Tongue (tissue), 1 donor: ENCODE measurements at regions not wholly inside any gene's neighbourhood (a gene's known extent, or its start where the extent isn't known, plus 50 kb on each side); places are given as distances from the start of the nearest gene placed in this dataset.
"Not testable (repeated sequence)": the region's sequence is repeated elsewhere in the genome, so short reads cannot be mapped to it uniquely, and the experiment has no call there.

Experiments
- DNase-seq: peaks from one replicate; pipeline ENCODE4 v3.0.0-alpha.2; 2015

DNA sequence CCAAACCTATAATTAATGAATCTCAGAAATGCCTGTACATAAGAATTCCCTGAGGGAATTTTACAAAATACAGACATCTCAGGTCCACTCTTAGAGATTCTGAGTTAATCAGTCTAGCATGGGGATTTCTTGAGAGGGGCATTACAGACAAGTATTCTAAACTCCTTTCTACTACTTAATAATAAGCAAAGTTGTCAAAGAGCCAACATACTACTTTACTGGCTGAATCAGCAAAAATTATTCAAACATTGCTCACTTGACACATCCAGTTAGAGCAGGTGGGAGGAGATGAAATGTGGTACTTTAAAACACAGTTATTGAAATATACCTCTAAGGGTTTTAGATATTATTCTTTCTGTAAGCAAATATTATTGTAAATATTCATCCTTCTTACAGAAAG lies 1164.7 kb downstream of the CDY2B start:
- DNase-seq = no peak

DNA sequence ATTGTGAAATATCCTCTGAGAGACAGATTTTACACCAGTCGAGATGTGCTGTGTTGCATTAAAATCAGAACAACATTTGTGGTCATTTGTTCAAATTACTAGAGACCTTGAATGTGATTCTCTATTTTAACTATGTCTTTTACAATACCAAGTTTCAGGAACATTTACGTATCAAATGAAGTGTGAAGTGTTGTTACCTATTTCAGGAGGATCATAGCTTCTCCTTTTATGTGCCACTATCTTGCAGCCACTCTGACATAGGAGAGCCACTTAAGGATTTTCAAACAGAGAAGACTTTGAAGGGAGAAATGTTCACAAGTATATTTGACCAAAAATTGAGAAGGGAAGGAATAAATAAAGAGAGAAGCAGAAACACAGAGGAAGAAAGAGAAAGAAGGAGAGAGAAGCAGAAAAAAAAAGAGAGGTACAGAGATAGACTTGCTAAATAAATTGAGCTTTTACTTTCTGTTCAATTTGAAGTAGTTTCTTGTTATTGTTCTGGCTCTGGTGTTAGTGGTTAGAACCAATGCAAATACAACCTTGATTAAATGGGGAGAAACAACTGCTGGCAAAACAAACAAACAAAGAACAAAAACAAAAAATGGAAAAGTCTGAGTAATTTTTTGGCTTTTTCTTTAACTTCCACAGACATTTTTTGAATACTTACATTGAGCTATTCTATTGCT lies 1206.8 kb downstream of the CDY2B start:
- DNase-seq = no peak

DNA sequence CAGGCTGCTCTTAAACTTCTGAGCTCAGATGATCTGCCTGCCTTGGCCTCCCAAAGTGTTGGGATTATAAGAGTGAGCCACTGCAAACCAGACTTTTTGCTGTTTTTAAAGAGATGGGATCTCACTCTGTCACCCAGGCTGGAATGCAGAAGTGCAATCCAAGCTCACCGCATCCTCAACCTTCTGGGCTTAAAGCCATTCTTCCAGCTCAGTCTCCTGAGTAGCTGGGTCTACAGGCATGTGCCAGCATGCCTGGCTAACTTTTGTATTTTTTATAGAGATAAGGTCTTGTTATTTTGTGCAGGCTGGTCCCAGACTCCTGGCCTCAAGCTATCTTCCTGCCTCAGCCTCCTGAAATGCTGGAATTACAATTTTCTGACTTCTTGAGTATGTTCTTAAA lies 1211.6 kb downstream of the CDY2B start:
- no peak for DNase-seq

DNA sequence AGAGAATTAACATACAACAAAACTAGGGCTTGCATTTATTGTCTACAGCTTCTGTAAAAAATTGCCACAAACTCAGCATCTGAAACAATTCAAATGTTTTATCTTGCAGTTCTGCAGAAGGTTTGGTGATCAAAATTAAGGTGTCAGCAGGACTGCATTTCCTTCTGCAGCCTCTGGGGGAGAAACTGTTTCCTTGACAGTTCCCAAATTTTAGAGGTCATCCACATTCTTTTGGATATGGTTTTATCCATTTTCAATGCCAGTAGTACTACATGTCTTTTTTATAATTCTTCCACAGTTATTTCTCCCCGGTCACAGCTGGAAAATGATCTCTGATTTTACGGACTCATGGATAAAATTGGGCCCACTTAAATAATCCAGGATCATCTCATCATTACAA lies 1217.3 kb downstream of the CDY2B start:
- no peak for DNase-seq

DNA sequence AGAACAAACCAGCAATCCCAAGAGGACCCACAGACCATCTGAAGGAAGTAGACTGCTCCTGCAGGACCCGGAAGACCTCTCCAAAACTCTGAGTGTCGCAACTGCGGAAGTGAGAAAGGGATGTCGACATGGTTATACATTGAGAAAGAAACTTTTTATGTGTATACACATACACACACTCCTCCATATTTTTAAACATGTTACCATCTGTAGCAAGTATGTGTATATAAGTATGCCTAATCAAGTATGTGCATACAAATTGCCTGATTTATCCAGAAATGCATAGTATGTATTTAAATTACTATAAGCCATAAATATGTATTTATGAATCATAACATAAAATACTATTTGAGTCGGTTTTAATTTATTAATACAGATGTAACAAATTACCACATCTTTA lies 1220.7 kb downstream of the CDY2B start:
- DNase-seq = no peak

DNA sequence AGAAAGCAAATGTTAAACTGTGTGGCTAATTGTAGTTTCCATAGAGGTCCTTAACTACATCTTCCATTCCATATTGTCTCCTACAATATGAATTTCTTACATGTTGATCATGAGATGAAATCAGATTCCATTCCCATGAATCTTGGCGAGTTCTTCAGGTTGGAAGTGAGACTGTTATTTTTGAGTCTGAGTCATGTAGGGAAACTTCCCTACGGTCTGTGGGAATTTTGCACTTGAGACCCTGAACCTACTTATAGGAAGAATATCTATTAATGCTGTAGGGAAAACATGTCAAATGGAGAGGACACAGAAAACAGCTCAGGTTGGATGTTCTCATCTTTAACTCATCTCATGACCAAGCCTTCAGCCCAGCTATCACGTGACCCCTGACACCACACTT lies 1226.0 kb downstream of the CDY2B start:
- no peak for DNase-seq

DNA sequence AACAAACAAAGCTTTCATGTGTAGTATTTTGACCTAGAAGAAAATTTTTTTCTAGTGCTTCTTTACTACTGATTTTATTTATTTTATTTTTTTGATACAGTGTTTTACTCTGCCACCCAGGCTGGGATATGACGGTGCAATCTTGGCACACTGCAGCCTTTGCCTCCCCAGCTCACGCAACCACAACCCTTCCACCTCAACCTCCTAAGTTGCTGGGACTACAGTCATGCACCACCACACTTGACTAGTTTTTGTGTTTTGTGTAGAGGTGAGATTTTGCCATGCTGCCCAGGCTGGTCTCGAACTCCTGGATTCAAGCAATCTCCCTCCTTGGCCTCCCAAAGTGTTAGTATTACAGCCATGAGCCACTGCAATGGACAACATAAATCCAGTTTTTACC lies 1234.0 kb downstream of the CDY2B start:
- DNase-seq = no peak

DNA sequence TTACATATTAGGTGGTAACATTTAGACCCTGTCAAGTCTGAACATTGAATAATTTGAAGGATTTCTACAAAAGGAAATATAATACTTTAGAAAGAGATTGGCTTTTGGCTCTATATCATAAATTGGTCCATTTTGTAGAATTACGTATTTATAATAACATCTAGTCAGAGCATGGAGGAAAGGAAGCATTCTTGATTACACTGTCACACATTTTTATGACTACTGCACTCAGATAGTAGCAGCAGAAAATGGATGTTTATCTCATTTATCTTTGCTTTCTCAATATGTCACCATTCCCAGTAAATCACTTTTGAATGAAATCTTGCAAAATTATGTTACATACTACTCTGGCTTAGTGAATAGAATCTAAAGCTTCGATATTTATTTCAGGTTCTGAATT lies 1234.6 kb downstream of the CDY2B start:
- DNase-seq = no peak

DNA sequence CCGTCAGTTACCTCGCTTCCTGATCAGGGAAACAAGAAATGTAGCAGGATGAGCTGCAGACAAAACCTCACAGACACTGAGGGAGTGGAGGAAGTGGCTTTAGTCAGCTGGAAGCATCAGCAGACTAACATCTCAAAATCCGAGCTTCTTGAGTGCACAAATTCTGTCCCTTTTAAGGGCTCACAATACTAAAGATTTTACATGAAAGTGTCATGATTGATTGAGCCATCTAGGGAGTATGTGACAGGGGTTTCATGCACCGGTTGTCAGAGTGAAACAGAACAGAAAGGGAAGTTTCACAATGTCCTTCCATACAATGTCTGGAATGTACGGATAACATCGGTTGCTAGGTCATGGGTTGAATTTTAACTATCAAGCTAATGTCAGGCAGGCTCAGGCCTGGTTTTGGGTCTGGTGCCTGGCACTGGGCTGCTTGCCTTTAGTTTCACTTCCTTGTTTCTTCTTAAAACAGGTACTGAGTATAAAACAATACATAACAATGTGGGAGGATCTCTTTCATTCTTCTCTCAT lies 1235.7 kb downstream of the CDY2B start:
- DNase-seq = no peak

DNA sequence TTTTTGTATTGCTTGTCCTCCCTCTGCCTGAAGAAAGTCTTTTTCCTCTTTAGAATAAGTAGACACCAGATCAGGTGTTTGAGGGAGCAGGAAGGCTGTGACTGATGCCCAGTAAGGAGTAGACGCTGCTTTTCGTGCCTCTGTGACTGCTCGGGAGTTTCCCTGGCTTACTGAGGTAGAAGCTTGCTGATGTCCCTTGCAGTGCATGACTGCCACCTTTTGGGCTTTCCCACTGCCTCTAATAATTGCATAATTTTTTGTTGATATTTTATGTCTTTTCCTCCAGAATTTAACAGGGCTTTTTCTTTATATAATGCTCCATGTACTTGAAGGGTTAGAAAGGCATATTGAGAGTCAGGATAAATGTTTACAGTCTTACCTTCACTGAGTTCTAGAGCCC lies 1240.2 kb downstream of the CDY2B start:
- peak; percentile 14 for DNase-seq

DNA sequence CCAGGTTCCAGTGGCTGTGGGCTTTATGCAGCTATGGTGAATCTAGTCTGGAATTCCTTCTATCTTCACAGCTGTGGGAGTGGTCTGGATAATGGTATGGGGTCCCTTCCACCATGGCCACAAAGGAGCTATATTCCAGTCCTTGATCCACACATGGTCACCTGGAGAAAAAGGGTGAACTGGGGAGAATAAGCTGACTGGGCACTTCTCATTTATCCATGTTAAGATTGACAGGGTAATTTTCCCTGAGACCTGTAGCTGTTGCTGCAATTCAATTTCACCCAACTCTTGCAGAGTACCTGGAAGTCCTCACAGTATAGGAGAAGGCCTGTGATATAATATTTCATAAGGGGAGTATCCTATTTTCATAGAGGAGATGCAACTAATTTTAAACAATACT lies 1241.3 kb downstream of the CDY2B start:
- DNase-seq = not testable (repeated sequence)

DNA sequence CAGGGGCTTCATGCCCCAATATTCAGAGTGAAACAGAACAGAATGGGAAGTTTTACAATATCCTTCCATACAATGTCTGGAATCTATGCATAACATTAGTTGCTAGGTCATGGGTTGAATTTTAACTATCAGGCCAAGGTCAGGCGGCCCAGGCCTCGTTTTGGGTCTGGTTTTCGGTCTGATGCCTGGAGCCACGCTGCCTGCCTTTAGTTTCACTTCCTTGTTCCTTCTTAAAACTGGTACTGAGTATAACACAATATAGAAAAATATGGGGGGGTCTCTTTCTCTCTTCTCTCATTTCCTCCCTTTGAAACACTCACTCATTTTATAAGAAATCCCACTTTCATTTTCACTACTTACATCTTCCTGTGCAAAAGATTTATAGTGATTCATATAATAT lies 1243.8 kb downstream of the CDY2B start:
- no peak for DNase-seq

DNA sequence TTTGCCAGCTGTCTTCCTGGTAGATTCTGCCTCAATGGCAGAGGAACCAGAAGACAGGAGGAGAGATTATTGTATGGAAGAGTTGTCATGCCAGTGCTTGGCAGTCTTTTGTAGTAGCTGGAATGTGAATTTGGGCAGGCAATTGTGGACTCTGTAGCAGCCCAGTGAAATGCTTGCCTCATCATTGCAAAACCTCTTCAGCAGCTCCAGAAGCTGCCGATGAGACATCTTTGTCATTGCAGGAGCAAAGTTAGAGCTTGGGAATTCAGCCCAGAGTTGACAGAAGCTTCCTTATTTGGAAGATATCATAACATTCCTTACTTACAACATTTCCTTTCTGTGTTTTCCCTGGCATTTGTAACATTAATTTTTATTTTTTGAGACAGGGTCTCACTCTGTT lies 1250.9 kb downstream of the CDY2B start:
- DNase-seq = no peak

DNA sequence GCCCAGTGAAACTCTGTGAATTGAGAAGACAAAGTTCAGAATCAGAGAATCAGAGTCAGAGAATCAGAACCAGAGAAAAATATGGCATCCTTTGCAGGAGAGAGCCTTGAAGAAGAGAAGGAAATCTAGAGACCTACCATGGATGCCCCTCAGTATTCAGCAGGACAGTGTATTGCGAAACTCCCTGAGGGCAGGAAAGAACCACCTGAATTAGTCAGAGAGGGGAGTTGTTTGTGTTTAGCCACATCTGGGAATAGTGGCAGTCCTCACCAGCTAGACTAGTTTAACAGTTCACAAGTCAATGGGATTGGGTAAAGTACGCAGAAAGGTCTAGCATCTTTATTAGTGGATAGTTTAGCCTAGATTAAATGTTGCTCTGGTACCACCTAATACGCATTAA lies 1252.9 kb downstream of the CDY2B start:
- DNase-seq = no peak

DNA sequence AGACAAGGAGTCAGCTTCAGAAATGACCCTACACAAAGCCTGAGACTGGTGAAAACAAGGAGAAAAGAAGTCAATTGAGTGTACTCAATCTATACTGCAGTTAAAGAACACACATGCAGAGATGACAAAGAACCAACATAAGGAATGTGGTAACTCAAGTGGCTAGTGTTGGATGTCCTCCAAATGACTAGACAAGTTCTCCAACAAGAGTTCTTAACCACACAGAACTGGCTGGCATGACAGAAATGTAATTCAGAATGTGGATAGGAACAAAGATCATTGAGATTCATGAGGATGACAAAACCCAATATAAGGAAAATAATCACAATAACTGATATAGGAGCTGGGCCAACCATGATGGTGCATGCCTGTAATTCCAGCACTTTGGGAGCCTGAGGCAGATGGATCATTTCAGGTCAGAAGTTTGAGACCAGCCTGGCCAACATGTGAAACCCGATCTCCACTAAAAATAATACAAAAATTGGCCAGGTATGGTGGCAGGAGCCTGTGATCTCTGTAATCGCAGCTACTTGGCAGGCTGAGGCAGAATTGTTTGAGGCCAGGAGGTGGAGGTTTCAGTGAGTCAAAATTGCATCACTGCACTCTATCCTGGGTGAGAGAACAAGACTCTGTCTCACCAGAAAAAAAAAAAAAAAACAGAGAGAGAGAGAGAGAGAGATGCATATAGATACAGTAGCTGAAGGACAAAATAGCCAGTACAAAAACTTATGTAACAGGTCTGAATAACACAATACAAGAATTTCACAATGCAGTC lies 1263.6 kb downstream of the CDY2B start:
- DNase-seq = no peak

DNA sequence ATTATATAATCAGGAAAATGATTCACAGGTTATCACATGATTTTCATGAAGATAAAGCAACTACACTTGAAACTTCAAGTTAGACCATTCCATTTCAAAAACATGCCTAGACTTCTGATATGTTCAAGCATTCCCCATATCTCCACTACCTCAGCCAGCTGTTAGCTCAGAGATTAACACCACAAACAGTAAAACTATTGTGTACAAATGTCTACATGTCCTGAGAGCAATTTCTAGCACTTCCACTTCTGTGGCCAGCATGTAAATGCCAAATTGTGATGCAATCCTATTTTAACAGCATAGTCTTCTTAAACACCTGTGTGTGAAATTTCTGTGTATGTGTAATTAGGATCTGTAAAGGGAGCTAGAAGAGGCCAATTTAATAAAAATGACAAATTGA lies 1271.3 kb downstream of the CDY2B start:
- DNase-seq = no peak

DNA sequence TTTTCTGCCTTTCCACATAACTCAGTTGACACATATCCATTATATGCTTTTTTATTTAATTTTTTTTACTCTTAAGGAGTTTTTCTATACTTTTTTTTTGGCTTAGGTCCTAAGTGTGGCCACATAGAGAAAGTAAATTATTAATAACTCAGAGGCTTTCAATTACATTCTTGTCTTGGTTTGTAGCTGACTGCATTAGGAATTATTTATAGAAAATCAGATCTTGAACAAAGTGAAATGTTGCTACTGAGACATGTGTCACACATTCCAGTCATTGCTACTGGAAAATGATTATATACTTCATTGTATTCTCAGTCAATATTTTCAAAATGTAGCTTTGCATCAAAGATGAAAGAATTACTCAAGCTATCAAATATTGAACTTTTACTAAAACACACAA lies 1277.9 kb downstream of the CDY2B start:
- no peak for DNase-seq

DNA sequence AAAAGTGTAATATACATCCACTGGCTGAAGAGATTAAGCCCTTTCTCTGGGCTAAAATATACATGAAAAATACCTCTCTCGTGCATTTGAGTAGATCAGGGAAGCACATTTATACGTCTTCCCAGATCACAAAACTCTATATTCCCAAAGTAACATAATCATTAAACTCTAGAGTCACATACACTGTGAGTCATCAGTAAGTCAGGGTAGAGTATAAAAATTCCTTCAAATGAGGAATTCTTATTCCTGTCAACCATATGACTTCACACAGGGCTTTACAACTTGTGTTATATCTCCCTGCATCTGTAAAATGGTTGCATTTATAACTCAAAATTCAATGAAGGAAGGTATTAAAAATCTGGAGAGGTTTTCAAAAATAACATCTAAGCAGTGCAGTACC lies 1278.4 kb downstream of the CDY2B start:
- DNase-seq = no peak

DNA sequence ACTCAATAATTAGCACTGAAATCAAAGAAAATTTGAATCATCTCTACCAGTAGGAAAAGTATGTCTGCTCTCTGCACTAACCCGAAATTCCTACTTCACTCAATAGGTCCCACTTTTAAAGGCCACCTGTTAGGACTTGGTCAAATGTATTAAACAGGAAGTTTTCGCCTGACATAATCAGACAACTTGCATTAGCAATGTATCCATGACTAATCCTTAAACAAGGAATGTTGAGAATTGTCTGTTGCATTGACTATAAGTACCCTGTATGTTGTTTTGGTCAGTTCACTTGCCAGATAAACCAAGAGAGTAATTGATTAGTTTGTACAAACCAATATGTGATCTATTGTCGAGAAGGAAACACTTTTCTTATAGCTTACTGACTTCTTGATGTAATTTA lies 1308.0 kb downstream of the CDY2B start:
- no peak for DNase-seq

DNA sequence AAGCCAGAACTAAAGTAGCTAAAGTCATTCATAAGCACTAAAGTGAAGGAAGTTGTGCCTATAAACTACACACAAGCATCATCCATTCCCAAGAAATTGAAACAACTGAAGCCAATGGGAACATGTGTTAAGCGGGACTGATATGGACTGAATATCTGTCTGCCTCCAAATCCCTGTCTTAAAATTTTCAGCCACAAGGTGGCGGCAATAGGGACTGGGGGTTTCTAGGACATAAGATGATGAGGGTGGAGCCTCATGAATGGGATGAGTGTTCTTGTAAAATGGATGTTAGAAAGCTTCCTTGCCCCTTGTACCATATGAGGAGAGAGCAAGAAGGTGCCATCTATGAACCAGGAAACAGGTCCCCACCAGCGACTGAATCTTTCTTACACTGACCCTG lies 1317.5 kb downstream of the CDY2B start:
- no peak for DNase-seq

DNA sequence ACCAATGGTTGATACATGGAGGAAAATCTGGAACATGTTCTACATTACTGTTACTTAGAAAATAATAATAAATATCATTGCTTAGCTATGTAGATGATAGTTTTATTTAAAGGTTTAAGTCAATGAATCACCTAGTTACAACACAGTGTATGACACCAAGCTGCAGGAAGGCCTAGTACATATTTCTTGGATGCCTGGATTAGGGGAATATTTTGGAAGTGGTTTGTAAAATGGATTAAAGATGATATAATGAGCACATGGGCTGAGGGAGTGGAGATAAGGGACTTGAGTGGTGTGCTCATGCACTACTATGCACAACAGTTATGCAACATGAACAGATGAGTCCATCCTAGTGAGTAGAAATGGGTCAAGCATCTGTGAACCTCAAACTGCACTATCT lies 1358.0 kb downstream of the CDY2B start:
- no peak for DNase-seq

DNA sequence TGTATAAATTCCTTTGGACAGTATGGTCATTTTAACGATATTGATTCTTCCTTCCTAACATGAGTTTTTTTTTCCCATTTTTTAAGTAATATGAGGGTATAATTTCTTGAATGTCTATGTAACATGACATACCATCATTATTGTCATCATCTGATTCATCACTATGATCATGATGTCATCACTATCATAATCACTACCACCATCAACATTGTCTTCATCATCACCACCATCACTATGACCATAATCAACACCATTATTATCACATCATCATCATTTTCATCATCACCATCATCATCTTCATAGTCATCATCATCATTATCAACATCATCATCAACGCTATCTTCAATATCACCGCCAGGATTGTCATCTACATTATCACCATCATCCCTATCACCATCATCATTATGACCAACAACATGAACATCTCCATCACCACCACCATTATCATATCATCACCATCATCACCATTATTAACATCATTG lies 1377.2 kb downstream of the CDY2B start:
- DNase-seq = no peak

DNA sequence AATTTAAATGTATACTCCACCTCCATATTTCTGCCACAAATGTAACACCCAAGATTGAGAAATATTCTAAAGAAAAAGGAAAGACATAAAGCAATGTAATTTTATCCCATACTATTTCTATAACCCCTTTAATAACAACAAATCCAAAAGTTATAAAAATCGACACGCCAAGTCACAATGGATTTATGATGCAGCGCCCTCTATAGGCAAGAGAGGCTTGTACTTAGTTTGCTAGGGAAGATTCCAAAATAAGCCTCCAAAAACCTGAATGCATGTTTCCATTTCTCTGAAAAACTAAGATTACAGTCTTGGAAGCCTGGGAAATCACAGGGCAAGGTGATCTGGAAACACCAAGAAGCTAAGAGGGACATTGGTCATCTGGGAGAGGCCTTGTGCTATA lies 1389.3 kb downstream of the CDY2B start:
- no peak for DNase-seq

DNA sequence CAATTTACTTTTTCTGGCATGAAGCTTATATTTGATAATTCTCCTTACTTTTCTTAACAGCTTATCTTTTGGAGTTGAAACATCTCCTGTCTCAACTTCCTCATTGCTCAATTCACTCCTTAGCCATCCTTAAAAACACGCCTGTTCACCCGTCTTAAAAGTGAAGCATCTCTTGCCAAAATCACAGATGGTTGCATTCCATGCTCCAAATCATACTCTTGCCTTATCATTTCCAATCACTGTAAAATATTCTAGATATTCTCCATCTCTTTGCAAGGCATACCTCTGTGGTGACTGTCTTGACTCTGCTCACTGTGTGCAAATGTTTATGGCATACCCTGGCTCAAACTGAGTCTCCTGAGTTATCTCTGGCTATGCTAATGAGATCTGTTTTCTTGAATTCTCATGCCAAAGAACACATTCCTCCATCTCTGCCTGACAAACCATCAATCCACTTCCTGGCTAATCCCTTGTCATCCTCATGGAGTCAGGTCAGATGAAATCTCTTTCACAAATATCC lies 1393.3 kb downstream of the CDY2B start:
- DNase-seq = no peak
